H9 (cell line): ENCODE measurements at regions not wholly inside any gene's neighbourhood (a gene's known extent, or its start where the extent isn't known, plus 50 kb on each side); places are given as distances from the start of the nearest gene placed in this dataset.

Source experiments
- DNase-seq: peaks from one replicate; pipeline ENCODE4 v3.0.0-alpha.2; 2017
- H2AFZ ChIP-seq: one replicate; pipeline ENCODE4 v1.6.1; 2013; ENCODE audit warnings: mild to moderate bottlenecking, low read length, control low read depth, moderate library complexity
- H2AK5ac ChIP-seq: 2 replicates; pipeline ENCODE4 v1.6.1; 2013; ENCODE audit warnings: low read length, control low read depth, mixed read lengths; ENCODE audit not compliant: insufficient read length
- H2BK120ac ChIP-seq: one replicate; pipeline ENCODE4 v1.6.1; 2013; ENCODE audit warnings: low read depth, mild to moderate bottlenecking, low read length, control low read depth, inconsistent platforms; ENCODE audit not compliant: poor library complexity, severe bottlenecking
- H2BK12ac ChIP-seq: 2 replicates; pipeline ENCODE4 v1.6.1; 2013; ENCODE audit warnings: low read length, control low read depth, mixed read lengths, low read depth; ENCODE audit not compliant: insufficient read length
- H2BK15ac ChIP-seq: 2 replicates; pipeline ENCODE4 v1.6.1; 2013; ENCODE audit warnings: low read depth, low read length, control low read depth
- H2BK20ac ChIP-seq: one replicate; pipeline ENCODE4 v1.6.1; 2013; ENCODE audit warnings: low read depth, mild to moderate bottlenecking, low read length, control low read depth, inconsistent platforms; ENCODE audit not compliant: poor library complexity, severe bottlenecking
- H2BK5ac ChIP-seq: 2 replicates; pipeline ENCODE4 v1.6.1; 2013; ENCODE audit warnings: low read length, control low read depth, mixed read lengths; ENCODE audit not compliant: insufficient read length
- H3K14ac ChIP-seq: 2 replicates; pipeline ENCODE4 v1.6.1; 2013; ENCODE audit warnings: low read length, control low read depth; ENCODE audit not compliant: insufficient read depth
- H3K18ac ChIP-seq: 2 replicates; pipeline ENCODE4 v1.6.1; 2013; ENCODE audit warnings: low read depth, mild to moderate bottlenecking, mixed read lengths, low read length, control low read depth; ENCODE audit not compliant: insufficient read length
- H3K23ac ChIP-seq: 2 replicates; pipeline ENCODE4 v1.6.1; 2013; ENCODE audit warnings: low read length, control low read depth, mixed read lengths, low read depth; ENCODE audit not compliant: insufficient read length
- H3K23me2 ChIP-seq: 2 replicates; pipeline ENCODE4 v1.6.1; 2013; ENCODE audit warnings: low read depth, mild to moderate bottlenecking, mixed read lengths, low read length, control low read depth; ENCODE audit not compliant: insufficient read length, poor library complexity, severe bottlenecking
- H3K27ac ChIP-seq: 2 replicates; pipeline ENCODE4 v1.5.1; 2013; ENCODE audit warnings: low read length, control low read depth, mixed read lengths, low read depth; ENCODE audit not compliant: insufficient read length
- H3K27me3 ChIP-seq: 2 replicates; pipeline ENCODE4 v1.6.1; 2013; ENCODE audit warnings: low read length, control low read depth, inconsistent platforms; ENCODE audit not compliant: insufficient read depth
- H3K4ac ChIP-seq: 2 replicates; pipeline ENCODE4 v1.6.1; 2013; ENCODE audit warnings: low read depth, mild to moderate bottlenecking, control low read depth, inconsistent platforms, low read length, moderate library complexity
- H3K4me1 ChIP-seq: 2 replicates; pipeline ENCODE4 v1.6.1; 2013; ENCODE audit warnings: low read length, control low read depth, inconsistent platforms; ENCODE audit not compliant: insufficient read depth
- H3K4me2 ChIP-seq: 2 replicates; pipeline ENCODE4 v1.6.1; 2013; ENCODE audit warnings: low read length, control low read depth, mixed read lengths; ENCODE audit not compliant: insufficient read length, insufficient read depth
- H3K56ac ChIP-seq: 2 replicates; pipeline ENCODE4 v1.6.1; 2013; ENCODE audit warnings: low read depth, mild to moderate bottlenecking, mixed read lengths, low read length, control low read depth; ENCODE audit not compliant: insufficient read length
- H3K79me1 ChIP-seq: 2 replicates; pipeline ENCODE4 v1.6.1; 2013; ENCODE audit warnings: low read depth, mild to moderate bottlenecking, moderate library complexity, low read length, control low read depth, inconsistent platforms; ENCODE audit not compliant: insufficient read depth, poor library complexity, severe bottlenecking
- H3K79me2 ChIP-seq: 2 replicates; pipeline ENCODE4 v1.6.1; 2013; ENCODE audit warnings: low read length, control low read depth, inconsistent platforms; ENCODE audit not compliant: insufficient read depth
- H3K9ac ChIP-seq: 2 replicates; pipeline ENCODE4 v1.6.1; 2013; ENCODE audit warnings: low read length, control low read depth, mixed read lengths; ENCODE audit not compliant: insufficient read length; ENCODE audit errors: extremely low read depth
- H3K9me3 ChIP-seq: one replicate; pipeline ENCODE4 v1.6.1; 2013; ENCODE audit warnings: low read depth, low read length, inconsistent platforms; ENCODE audit not compliant: control insufficient read depth
- H3T11ph ChIP-seq: one replicate; pipeline ENCODE4 v1.6.1; 2013; ENCODE audit warnings: mild to moderate bottlenecking, low read length, control low read depth, inconsistent platforms
- H4K20me1 ChIP-seq: one replicate; pipeline ENCODE4 v1.6.1; 2013; ENCODE audit not compliant: control insufficient read depth, insufficient read length, insufficient read depth
- H4K5ac ChIP-seq: 2 replicates; pipeline ENCODE4 v1.6.1; 2013; ENCODE audit warnings: low read depth, mild to moderate bottlenecking, mixed read lengths, low read length, control low read depth; ENCODE audit not compliant: insufficient read length
- H4K8ac ChIP-seq: replicated peaks from 2 replicates; pipeline ENCODE4 v1.6.1; 2013; ENCODE audit warnings: low read length, control low read depth, mixed read lengths, low read depth; ENCODE audit not compliant: insufficient read length
- H4K91ac ChIP-seq: 2 replicates; pipeline ENCODE4 v1.6.1; 2013; ENCODE audit warnings: low read depth, mild to moderate bottlenecking, moderate library complexity, mixed read lengths, low read length, control low read depth; ENCODE audit not compliant: insufficient read length
- H3K27ac Mint-ChIP-seq, 3 experiments: 2 replicates in 2 of 3; 3 replicates in 1 of 3; pipeline ENCODE4 v1.8.0; 2020 to 2021; ENCODE audit warnings: mixed read lengths in 3 of 3, mild to moderate bottlenecking in 1 of 3, moderate library complexity in 1 of 3
- H3K27me3 Mint-ChIP-seq: 2 replicates; pipeline ENCODE4 v1.8.0; 2021; ENCODE audit warnings: low read depth, mild to moderate bottlenecking, moderate library complexity, mixed read lengths
- H3K36me3 Mint-ChIP-seq, 3 experiments: 2 replicates in 2 of 3; 3 replicates in 1 of 3; pipeline ENCODE4 v1.8.0; 2020 to 2021; ENCODE audit warnings: low read depth in 3 of 3, mixed read lengths in 3 of 3; ENCODE audit not compliant: insufficient read depth in 1 of 3
- H3K4me1 Mint-ChIP-seq, 2 experiments: 2 replicates each; pipeline ENCODE4 v1.8.0; 2020; ENCODE audit warnings: mixed read lengths in 2 of 2
- H3K4me3 Mint-ChIP-seq, 2 experiments: 2 replicates in 1 of 2; 3 replicates in 1 of 2; pipeline ENCODE4 v1.8.0; 2020 to 2021; ENCODE audit warnings: mild to moderate bottlenecking in 2 of 2, mixed read lengths in 2 of 2, moderate library complexity in 1 of 2
- H3K9me3 Mint-ChIP-seq, 2 experiments: 2 replicates in 1 of 2; 3 replicates in 1 of 2; pipeline ENCODE4 v1.8.0; 2020; ENCODE audit warnings: mild to moderate bottlenecking in 2 of 2, mixed read lengths in 2 of 2, moderate library complexity in 1 of 2
- WGBS: extraction: QIAGEN DNeasy Blood & Tissue Kit; methylation state at CpG from one replicate; pipeline ENCODE4 v1.1.7; 2013; ENCODE audit warnings: missing lambda C conversion rate, low lambda C conversion rate, mixed read lengths; ENCODE audit not compliant: insufficient read length; ENCODE audit errors: extremely low coverage; 5-methylcytosine and 5-hydroxymethylcytosine counted together
- TF ChIP-seq, protein P1 (sequence below): fragments of 200-600 bp; sonication (generic); conservative IDR thresholded peaks from 3 replicates; pipeline ENCODE4 v1.8.0; 2021; ENCODE audit warnings: antibody characterized with exemption, mild to moderate bottlenecking

DNA sequence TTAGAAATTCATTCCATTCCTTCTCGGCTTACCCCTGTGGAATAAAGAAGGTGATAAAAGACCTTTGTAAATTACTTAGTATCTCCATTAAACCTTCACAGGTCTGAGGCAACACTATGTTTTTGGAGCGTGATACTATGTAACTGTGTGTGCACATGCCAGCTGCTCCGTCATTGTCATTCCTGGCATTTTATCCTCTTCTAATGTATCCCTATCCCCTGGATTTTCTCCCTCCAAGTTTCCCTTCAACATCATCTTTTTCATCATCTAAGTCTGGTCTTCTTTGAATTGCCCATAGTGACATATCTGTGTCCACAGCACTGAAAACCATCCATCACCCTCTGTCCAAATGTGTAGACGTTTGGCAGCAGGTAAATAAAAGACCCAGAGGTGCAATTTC lies 125.7 kb downstream of the TEX36 start:
- DNase-seq, result no peak
- Histone ChIP-seq H4K91ac (no peak overlapping the region), H3K4me2 (no peak overlapping the region), H3K4me1 (no peaks in the 10 kb centered on the region; the same call in 1 of the 2 replicates), H4K8ac (no peak overlapping the region), H4K5ac (no peak overlapping the region), H2BK20ac (no peak overlapping the region), H3K27ac (no peak overlapping the region), H2BK5ac (no peak overlapping the region), H3T11ph (no peak overlapping the region), H3K79me2 (no peaks in the 10 kb centered on the region), H3K23ac (no peak overlapping the region), H4K20me1 (no peaks in the 10 kb centered on the region), H3K56ac (no peak overlapping the region), H2BK12ac (no peak overlapping the region), H3K9me3 (no peaks in the 10 kb centered on the region), H3K4ac (no peak overlapping the region), H2AFZ (no peak overlapping the region), H3K18ac (no peak overlapping the region), H3K14ac (no peak overlapping the region), H3K23me2 (no peaks in the 10 kb centered on the region), H3K79me1 (no peaks in the 10 kb centered on the region), H3K9ac (no peak overlapping the region), H2BK120ac (no peak overlapping the region), H2AK5ac (no peak overlapping the region), H3K27me3 (no peaks in the 10 kb centered on the region), H2BK15ac (no peak overlapping the region)
- no peak overlapping the region for H3K4me3 Mint-ChIP-seq
- peaks cover 0 to 6% of the 10 kb centered on the region in 2 experiments; a peak in 2 of 5 replicates for H3K9me3 Mint-ChIP-seq
- no peak overlapping the region for H3K27ac Mint-ChIP-seq
- H3K36me3 Mint-ChIP-seq, result no peaks in the 10 kb centered on the region
- no CpG with 5 or more reads among the region's 4 CpGs for WGBS
- H3K27me3 Mint-ChIP-seq, result peaks cover 3% of the 10 kb centered on the region
- TF ChIP-seq, protein P1, sequence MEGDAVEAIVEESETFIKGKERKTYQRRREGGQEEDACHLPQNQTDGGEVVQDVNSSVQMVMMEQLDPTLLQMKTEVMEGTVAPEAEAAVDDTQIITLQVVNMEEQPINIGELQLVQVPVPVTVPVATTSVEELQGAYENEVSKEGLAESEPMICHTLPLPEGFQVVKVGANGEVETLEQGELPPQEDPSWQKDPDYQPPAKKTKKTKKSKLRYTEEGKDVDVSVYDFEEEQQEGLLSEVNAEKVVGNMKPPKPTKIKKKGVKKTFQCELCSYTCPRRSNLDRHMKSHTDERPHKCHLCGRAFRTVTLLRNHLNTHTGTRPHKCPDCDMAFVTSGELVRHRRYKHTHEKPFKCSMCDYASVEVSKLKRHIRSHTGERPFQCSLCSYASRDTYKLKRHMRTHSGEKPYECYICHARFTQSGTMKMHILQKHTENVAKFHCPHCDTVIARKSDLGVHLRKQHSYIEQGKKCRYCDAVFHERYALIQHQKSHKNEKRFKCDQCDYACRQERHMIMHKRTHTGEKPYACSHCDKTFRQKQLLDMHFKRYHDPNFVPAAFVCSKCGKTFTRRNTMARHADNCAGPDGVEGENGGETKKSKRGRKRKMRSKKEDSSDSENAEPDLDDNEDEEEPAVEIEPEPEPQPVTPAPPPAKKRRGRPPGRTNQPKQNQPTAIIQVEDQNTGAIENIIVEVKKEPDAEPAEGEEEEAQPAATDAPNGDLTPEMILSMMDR, result no peak
- H3K4me1 Mint-ChIP-seq, result peaks cover 10 to 13% of the 10 kb centered on the region in 2 experiments
